Kasumi-1 (cell line): ENCODE measurements at regions not wholly inside any gene's neighbourhood (a gene's known extent, or its start where the extent isn't known, plus 50 kb on each side); places are given as distances from the start of the nearest gene placed in this dataset.
"Not testable (repeated sequence)": the region's sequence is repeated elsewhere in the genome, so short reads cannot be mapped to it uniquely, and the experiment has no call there.

Source experiments
- DNase-seq, 2 experiments: peaks; one replicate each; lab custom pipeline; 2025; lab: John Stamatoyannopoulos, UW

- DNase-seq: no peak
Observed at GRCh38 chr2:8599421-8600242, 82.2 kb upstream of the ID2 start.

DNA sequence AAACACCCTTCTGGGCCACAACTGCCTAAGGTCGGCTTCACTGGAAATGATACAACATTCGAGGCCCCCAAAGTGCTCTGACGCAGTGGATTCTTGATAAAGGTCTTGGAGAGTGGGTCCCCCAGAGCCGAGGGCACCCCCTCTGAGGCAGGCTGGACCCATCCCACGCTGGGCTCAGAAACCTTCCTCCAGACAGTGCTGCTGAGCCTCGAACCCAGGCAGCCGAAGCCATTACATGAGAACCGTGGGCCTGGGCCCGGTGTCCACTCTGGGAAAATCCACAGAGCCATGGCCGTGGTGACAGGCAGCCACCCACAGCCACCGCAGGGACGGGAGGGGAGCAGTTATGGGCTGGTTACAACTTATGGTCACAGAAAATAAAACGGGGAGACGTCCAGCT lies 81.4 kb upstream of the ID2 start:
- no peak for DNase-seq

- no peak for DNase-seq
Observed at GRCh38 chr2:8602809-8603208, 79.0 kb upstream of the ID2 start.

GRCh38 chr2:8603356-8603755 lies 78.5 kb upstream of the ID2 start:
- DNase-seq: not testable (repeated sequence)

DNA sequence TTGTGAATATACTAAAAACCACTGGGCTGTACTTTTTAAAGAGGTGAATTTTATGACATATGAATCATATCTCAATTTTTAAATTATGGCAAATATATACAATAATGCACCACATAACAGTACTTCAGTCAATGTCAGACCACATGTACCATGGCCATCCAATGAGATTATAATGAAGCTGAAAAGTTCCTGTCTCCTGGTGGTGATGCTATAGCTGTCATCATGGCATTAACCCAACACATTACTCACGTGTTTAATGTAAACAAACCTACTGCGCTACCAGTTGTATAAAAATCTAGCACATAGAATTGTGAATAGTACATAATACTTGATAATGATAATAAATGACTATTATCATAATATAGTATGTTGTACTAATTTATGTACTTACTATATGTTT lies 77.6 kb upstream of the ID2 start:
- no peak for DNase-seq

GRCh38 chr2:8605351-8606065 lies 76.3 kb upstream of the ID2 start:
- DNase-seq: no peak

GRCh38 chr2:8606226-8606625 lies 75.6 kb upstream of the ID2 start:
- no peak for DNase-seq

- no peak for DNase-seq
Observed at GRCh38 chr2:8606649-8607550, 75.0 kb upstream of the ID2 start.

DNA sequence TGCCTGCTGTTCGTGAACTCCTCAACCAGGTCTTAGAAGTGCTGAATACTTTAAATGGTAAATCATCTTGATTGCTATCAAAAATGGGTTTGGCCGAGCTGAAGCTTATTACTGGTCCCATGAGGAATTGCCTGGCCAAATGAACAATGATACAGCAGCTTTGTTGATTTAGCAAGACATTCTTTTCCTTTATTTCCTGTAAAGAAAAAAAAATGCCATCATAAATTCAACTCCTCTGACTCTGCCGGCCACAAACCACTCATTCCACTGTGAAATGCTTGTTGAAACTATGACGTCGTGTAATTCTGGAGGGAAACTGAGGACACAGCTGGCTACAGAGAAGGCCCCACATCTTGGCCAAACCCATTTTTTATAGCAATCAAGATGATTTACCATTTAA lies 74.2 kb upstream of the ID2 start:
- DNase-seq: no peak

GRCh38 chr2:8608411-8608954 lies 73.4 kb upstream of the ID2 start:
- no peak for DNase-seq

DNA sequence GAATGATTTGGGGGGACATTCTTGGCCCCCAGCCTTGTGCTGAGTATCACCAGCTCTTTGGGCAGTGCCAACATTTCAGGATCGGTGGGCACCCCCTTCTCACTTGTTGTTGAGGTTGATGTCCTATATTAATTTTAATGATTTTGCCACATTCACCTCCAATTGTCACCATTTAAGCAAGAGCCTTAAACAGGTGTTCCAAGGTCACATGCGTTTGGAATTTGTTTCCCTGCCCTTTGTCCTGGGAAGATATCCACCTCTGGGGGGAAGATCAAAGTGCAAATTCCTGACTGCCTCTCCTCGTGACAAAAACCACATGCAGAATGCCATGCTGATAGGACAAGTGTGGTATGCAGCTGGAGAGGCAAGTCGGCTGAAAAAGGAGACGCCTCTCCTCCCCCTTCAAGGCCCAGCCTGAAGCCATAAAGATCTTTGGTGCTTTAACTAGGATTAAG lies 72.5 kb upstream of the ID2 start:
- no peak for DNase-seq

- not testable (repeated sequence) for DNase-seq
Observed at GRCh38 chr2:8610775-8611174, 71.1 kb upstream of the ID2 start.

GRCh38 chr2:8611246-8611645 lies 70.6 kb upstream of the ID2 start:
- DNase-seq: no peak

- DNase-seq: no peak
Observed at GRCh38 chr2:8611700-8612099, 70.2 kb upstream of the ID2 start.

- DNase-seq: no peak
Observed at GRCh38 chr2:8612734-8613179, 69.1 kb upstream of the ID2 start.

DNA sequence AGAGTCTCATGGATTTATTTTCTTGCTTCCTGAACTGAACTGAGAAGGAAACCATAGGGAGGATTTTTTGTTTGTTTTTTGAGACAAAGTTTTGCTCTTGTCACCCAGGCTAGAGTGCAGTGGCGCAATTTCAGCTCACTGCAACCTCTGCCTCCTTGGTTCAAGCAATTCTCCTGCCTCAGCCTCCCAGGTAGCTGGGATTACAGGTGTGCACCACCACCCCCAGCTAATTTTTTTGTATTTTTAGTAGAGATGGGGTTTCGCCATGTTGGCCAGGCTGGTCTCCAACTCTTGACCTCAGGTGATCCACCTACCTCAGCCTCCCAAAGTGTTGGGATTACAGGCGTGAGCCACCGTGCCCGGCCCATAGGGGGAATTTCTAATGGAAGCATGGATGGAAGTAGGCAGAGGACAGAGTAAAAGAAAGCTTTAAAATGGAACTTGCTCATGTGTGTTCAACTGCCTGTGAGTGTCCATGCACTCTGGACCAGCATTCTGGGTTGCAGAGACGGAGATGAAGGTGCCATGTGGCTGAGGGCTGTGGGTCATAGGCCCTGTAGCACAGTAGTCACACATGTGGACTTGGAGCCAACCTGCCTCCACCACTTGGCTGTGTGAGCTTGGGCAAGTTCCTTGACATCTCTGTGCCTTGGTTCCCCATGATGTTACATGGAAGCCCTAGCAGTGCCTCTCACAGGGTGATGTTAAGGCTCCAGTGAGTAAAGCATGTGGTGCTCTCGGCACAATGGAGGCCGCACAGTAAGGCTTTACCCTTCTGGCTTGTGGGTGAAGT lies 68.5 kb upstream of the ID2 start:
- not testable (repeated sequence) for DNase-seq

DNA sequence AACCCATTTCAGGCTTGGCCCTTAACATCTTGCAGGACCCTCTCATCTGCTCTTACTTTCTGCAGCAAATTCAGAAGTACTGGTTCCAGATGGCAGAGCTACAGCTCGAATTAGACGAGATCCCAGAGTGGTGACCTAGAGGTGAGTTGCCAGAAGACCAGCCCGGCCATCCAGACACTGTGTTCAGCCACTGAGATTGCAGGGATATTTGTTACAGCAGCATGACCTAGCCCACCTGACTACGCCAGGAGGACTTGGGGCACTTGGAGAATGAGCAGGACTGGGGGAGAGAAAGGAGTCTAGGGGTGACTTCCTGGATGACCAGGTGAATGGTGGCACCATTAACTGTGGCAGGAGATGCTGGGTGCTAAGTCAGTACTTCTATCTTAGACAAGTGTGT lies 67.2 kb upstream of the ID2 start:
- no peak for DNase-seq

- DNase-seq: no peak
Observed at GRCh38 chr2:8615252-8615575, 66.6 kb upstream of the ID2 start.

GRCh38 chr2:8615576-8616281 lies 66.1 kb upstream of the ID2 start:
- DNase-seq: no peak

- DNase-seq: no peak
Observed at GRCh38 chr2:8617048-8617447, 64.8 kb upstream of the ID2 start.

GRCh38 chr2:8617590-8617989 lies 64.3 kb upstream of the ID2 start:
- no peak for DNase-seq
